22Rv1 (cell line): ENCODE measurements at regions not wholly inside any gene's neighbourhood (a gene's known extent, or its start where the extent isn't known, plus 50 kb on each side); places are given as distances from the start of the nearest gene placed in this dataset.

Experiments
- CTCF ChIP-seq: fragments of 450-650 bp; IDR thresholded peaks from 2 replicates; pipeline ENCODE4 v1.5.1; 2017; ENCODE audit warnings: mild to moderate bottlenecking
- ZFX ChIP-seq: fragments of 450-650 bp; IDR thresholded peaks from 2 replicates; pipeline ENCODE4 v1.6.1; 2017; ENCODE audit warnings: antibody characterized with exemption, borderline replicate concordance

- TF ChIP-seq CTCF (no peak), ZFX (no peak)
Observed at GRCh38 chr15:22258398-22259150, 178.2 kb downstream of the OR4M2 start.
